HG02970 (cell line): ENCODE measurements at regions not wholly inside any gene's neighbourhood (a gene's known extent, or its start where the extent isn't known, plus 50 kb on each side); places are given as distances from the start of the nearest gene placed in this dataset.
"Not testable (repeated sequence)": the region's sequence is repeated elsewhere in the genome, so short reads cannot be mapped to it uniquely, and the experiment has no call there.

Experiments
- ATAC-seq: cut with Tn5 transposase; IDR thresholded peaks from one replicate; pipeline ENCODE4 v1.9.1; 2021; ENCODE audit warnings: mild to moderate bottlenecking, moderate library complexity, moderate number of reproducible peaks; ENCODE audit not compliant: unreplicated experiment, low FRiP score

- ATAC-seq = no peak
Observed at GRCh38 chr4:148693913-148694649, 251.9 kb upstream of the NR3C2 start.

GRCh38 chr4:148692242-148692641, 250.0 kb upstream of the NR3C2 start:
- no peak for ATAC-seq

GRCh38 chr4:148686449-148686848, 244.2 kb upstream of the NR3C2 start:
- no peak for ATAC-seq

- ATAC-seq = no peak
Observed at GRCh38 chr4:148684638-148685037, 242.4 kb upstream of the NR3C2 start.

- no peak for ATAC-seq
Observed at GRCh38 chr4:148680884-148681283, 238.7 kb upstream of the NR3C2 start.

GRCh38 chr4:148676344-148676743, 234.1 kb upstream of the NR3C2 start:
- no peak for ATAC-seq

GRCh38 chr4:148674876-148675275, 232.7 kb upstream of the NR3C2 start:
- no peak for ATAC-seq

GRCh38 chr4:148664636-148665035, 222.4 kb upstream of the NR3C2 start:
- no peak for ATAC-seq

GRCh38 chr4:148654131-148654530, 211.9 kb upstream of the NR3C2 start:
- ATAC-seq = no peak

GRCh38 chr4:148653681-148654080, 211.5 kb upstream of the NR3C2 start:
- ATAC-seq = no peak

GRCh38 chr4:148651991-148652390, 209.8 kb upstream of the NR3C2 start:
- ATAC-seq = no peak

GRCh38 chr4:148649652-148650331, 207.6 kb upstream of the NR3C2 start:
- no peak for ATAC-seq

GRCh38 chr4:148643851-148644250, 201.6 kb upstream of the NR3C2 start:
- no peak for ATAC-seq

GRCh38 chr4:148642907-148643306, 200.7 kb upstream of the NR3C2 start:
- ATAC-seq = no peak

- ATAC-seq = not testable (repeated sequence)
Observed at GRCh38 chr4:148638079-148638478, 195.9 kb upstream of the NR3C2 start.

GRCh38 chr4:148637453-148637852, 195.2 kb upstream of the NR3C2 start:
- ATAC-seq = not testable (repeated sequence)

- no peak for ATAC-seq
Observed at GRCh38 chr4:148634476-148634875, 192.3 kb upstream of the NR3C2 start.

GRCh38 chr4:148633720-148634119, 191.5 kb upstream of the NR3C2 start:
- ATAC-seq = no peak

- ATAC-seq = no peak
Observed at GRCh38 chr4:148632476-148632875, 190.3 kb upstream of the NR3C2 start.

GRCh38 chr4:148630051-148630450, 187.8 kb upstream of the NR3C2 start:
- ATAC-seq = no peak

- no peak for ATAC-seq
Observed at GRCh38 chr4:148618856-148619255, 176.6 kb upstream of the NR3C2 start.

- ATAC-seq = no peak
Observed at GRCh38 chr4:148608968-148609367, 166.8 kb upstream of the NR3C2 start.
